Ovary (tissue), 3 donors: ENCODE measurements at regions not wholly inside any gene's neighbourhood (a gene's known extent, or its start where the extent isn't known, plus 50 kb on each side); places are given as distances from the start of the nearest gene placed in this dataset.

Source experiments
- CTCF ChIP-seq, 3 donors: fragments of 450-650 bp in 2 of 3; fragments of 200-600 bp in 1 of 3; IDR thresholded peaks; one replicate each; pipeline versions ENCODE4 v1.5.1 to v1.8.0; 2016 to 2022; ENCODE audit warnings: antibody characterized with exemption in 3 of 3, mild to moderate bottlenecking in 1 of 3
- EP300 ChIP-seq: sonication (generic); formaldehyde crosslinking; IDR thresholded peaks from one replicate; pipeline ENCODE4 v1.6.1; 2017; ENCODE audit warnings: antibody characterized with exemption
- POLR2A ChIP-seq: fragments of 450-650 bp; IDR thresholded peaks from one replicate; pipeline ENCODE4 v1.6.1; 2017; ENCODE audit warnings: antibody characterized with exemption, mild to moderate bottlenecking, moderate library complexity
- donor health status: DM: no; HTN: no; CAD: no.

GRCh38 chr3:34938784-34939183 is 700.5 kb upstream of the ARPP21 start:
- TF ChIP-seq POLR2A (no peak), CTCF (IDR thresholded peaks at IDR 0.05) (no peak), EP300 (no peak)
